HUES6 (cell line): ENCODE measurements at regions not wholly inside any gene's neighbourhood (a gene's known extent, or its start where the extent isn't known, plus 50 kb on each side); places are given as distances from the start of the nearest gene placed in this dataset.
"Not testable (repeated sequence)": the region's sequence is repeated elsewhere in the genome, so short reads cannot be mapped to it uniquely, and the experiment has no call there.

ENCODE experiments used
- H3K27ac ChIP-seq: 2 replicates; pipeline ENCODE4 v1.7.0; 2013; ENCODE audit warnings: low read depth, mild to moderate bottlenecking, low read length, inconsistent platforms
- H3K27me3 ChIP-seq: 2 replicates; pipeline ENCODE4 v1.6.1; 2013; ENCODE audit warnings: low read length; ENCODE audit not compliant: control insufficient read depth, insufficient read depth
- H3K36me3 ChIP-seq: 2 replicates; pipeline ENCODE4 v1.6.1; 2013; ENCODE audit warnings: low read length; ENCODE audit not compliant: control insufficient read depth, insufficient read depth
- H3K4me1 ChIP-seq: 2 replicates; pipeline ENCODE4 v1.6.1; 2013; ENCODE audit warnings: low read length; ENCODE audit not compliant: control insufficient read depth, insufficient read depth
- H3K4me3 ChIP-seq: 2 replicates; pipeline ENCODE4 v1.5.1; 2013; ENCODE audit warnings: low read depth, low read length
- H3K9ac ChIP-seq: one replicate; pipeline ENCODE4 v1.6.1; 2013; ENCODE audit warnings: mild to moderate bottlenecking, low read length
- H3K9me3 ChIP-seq: 2 replicates; pipeline ENCODE4 v1.6.1; 2013; ENCODE audit warnings: low read depth, low read length; ENCODE audit not compliant: control insufficient read depth, insufficient read depth

- H3K27me3 ChIP-seq, result no peaks in the 10 kb centered on the region
- no peak overlapping the region for H3K4me3 ChIP-seq
- H3K9me3 ChIP-seq, result 0 out of 2 replicates have a peak, but pooled peaks cover 3% of the 10 kb centered on the region
- H3K36me3 ChIP-seq, result no peaks in the 10 kb centered on the region
- H3K4me1 ChIP-seq, result peaks cover 8% of the 10 kb centered on the region
- H3K27ac ChIP-seq, result no peak overlapping the region
- no peak overlapping the region for H3K9ac ChIP-seq
These were observed 683.7 kb upstream of the SALL1 start for GRCh38 chr16:51834794-51835193.

- Histone ChIP-seq H3K36me3 (no peaks in the 10 kb centered on the region), H3K27me3 (no peaks in the 10 kb centered on the region), H3K4me1 (peaks cover 7% of the 10 kb centered on the region; the same call in 1 of the 2 replicates), H3K9ac (no peak overlapping the region), H3K27ac (no peak overlapping the region), H3K4me3 (no peak overlapping the region), H3K9me3 (0 out of 2 replicates have a peak, but pooled peaks cover 3% of the 10 kb centered on the region)
These were observed 683.1 kb upstream of the SALL1 start for GRCh38 chr16:51834133-51834532.

GRCh38 chr16:51831595-51832367, 680.7 kb upstream of the SALL1 start:
- Histone ChIP-seq H3K9me3 (0 out of 2 replicates have a peak, but pooled peaks cover 3% of the 10 kb centered on the region), H3K4me1 (peaks cover 7% of the 10 kb centered on the region; the same call in 1 of the 2 replicates), H3K9ac (no peak overlapping the region), H3K27ac (no peak overlapping the region), H3K4me3 (no peak overlapping the region), H3K36me3 (no peaks in the 10 kb centered on the region), H3K27me3 (no peaks in the 10 kb centered on the region)

- not testable (repeated sequence) for H3K4me1 ChIP-seq, H3K27ac ChIP-seq, H3K36me3 ChIP-seq, H3K9me3 ChIP-seq, H3K27me3 ChIP-seq, H3K9ac ChIP-seq, H3K4me3 ChIP-seq
These were observed 680.0 kb upstream of the SALL1 start for GRCh38 chr16:51831034-51831433.

GRCh38 chr16:51825779-51826178, 674.7 kb upstream of the SALL1 start:
- H3K4me3 ChIP-seq, result no peak overlapping the region
- H3K4me1 ChIP-seq, result no peaks in the 10 kb centered on the region
- H3K27me3 ChIP-seq, result no peaks in the 10 kb centered on the region

GRCh38 chr16:51822471-51822870, 671.4 kb upstream of the SALL1 start:
- Histone ChIP-seq H3K9ac (no peak overlapping the region), H3K27ac (no peak overlapping the region), H3K4me3 (no peak overlapping the region), H3K27me3 (no peaks in the 10 kb centered on the region), H3K4me1 (no peaks in the 10 kb centered on the region), H3K9me3 (no peaks in the 10 kb centered on the region), H3K36me3 (no peaks in the 10 kb centered on the region)

More at GRCh38 chr16:51825779-51826178, 674.7 kb upstream of the SALL1 start:
- H3K9me3 ChIP-seq, result no peaks in the 10 kb centered on the region
- no peak overlapping the region for H3K9ac ChIP-seq
- H3K27ac ChIP-seq, result no peak overlapping the region
- no peaks in the 10 kb centered on the region for H3K36me3 ChIP-seq

- no peaks in the 10 kb centered on the region for H3K36me3 ChIP-seq
- H3K27me3 ChIP-seq, result no peaks in the 10 kb centered on the region
- H3K27ac ChIP-seq, result no peak overlapping the region
These were observed 670.5 kb upstream of the SALL1 start for GRCh38 chr16:51821527-51821926.

GRCh38 chr16:51820176-51820575, 669.1 kb upstream of the SALL1 start:
- Histone ChIP-seq H3K4me3 (no peak overlapping the region), H3K4me1 (no peaks in the 10 kb centered on the region), H3K36me3 (no peaks in the 10 kb centered on the region), H3K9me3 (no peaks in the 10 kb centered on the region), H3K27ac (no peak overlapping the region), H3K9ac (no peak overlapping the region), H3K27me3 (no peaks in the 10 kb centered on the region)

More at GRCh38 chr16:51821527-51821926, 670.5 kb upstream of the SALL1 start:
- Histone ChIP-seq H3K4me3 (no peak overlapping the region), H3K4me1 (no peaks in the 10 kb centered on the region), H3K9me3 (no peaks in the 10 kb centered on the region), H3K9ac (no peak overlapping the region)

- H3K9ac ChIP-seq, result no peak overlapping the region
- H3K9me3 ChIP-seq, result no peaks in the 10 kb centered on the region
- H3K4me3 ChIP-seq, result no peak overlapping the region
- no peaks in the 10 kb centered on the region for H3K36me3 ChIP-seq
- no peaks in the 10 kb centered on the region for H3K27me3 ChIP-seq
- H3K27ac ChIP-seq, result no peak overlapping the region
- H3K4me1 ChIP-seq, result no peaks in the 10 kb centered on the region
These were observed 667.4 kb upstream of the SALL1 start for GRCh38 chr16:51818342-51818944.

- H3K36me3 ChIP-seq, result no peaks in the 10 kb centered on the region
- H3K9ac ChIP-seq, result no peak overlapping the region
- H3K4me3 ChIP-seq, result no peak overlapping the region
- H3K27me3 ChIP-seq, result no peaks in the 10 kb centered on the region
- no peaks in the 10 kb centered on the region for H3K4me1 ChIP-seq
- H3K9me3 ChIP-seq, result no peaks in the 10 kb centered on the region
- H3K27ac ChIP-seq, result no peak overlapping the region
These were observed 665.9 kb upstream of the SALL1 start for GRCh38 chr16:51816929-51817328.

- no peaks in the 10 kb centered on the region for H3K4me1 ChIP-seq
- no peaks in the 10 kb centered on the region for H3K27me3 ChIP-seq
- no peak overlapping the region for H3K9ac ChIP-seq
- H3K36me3 ChIP-seq, result no peaks in the 10 kb centered on the region
- H3K27ac ChIP-seq, result no peak overlapping the region
- no peak overlapping the region for H3K4me3 ChIP-seq
- H3K9me3 ChIP-seq, result no peaks in the 10 kb centered on the region
These were observed 664.5 kb upstream of the SALL1 start for GRCh38 chr16:51815523-51815922.
